ENCODE measurements at regions not wholly inside any gene's neighbourhood (a gene's known extent, or its start where the extent isn't known, plus 50 kb on each side); places are given as distances from the start of the nearest gene placed in this dataset.
A peak's percentile ranks its signal among the peaks of the same experiment; 100 is the strongest.

- Mint-ChIP-seq H3K4me3 (no peak overlapping the region), H3K9me3 (no peaks in the 10 kb centered on the region), H3K4me1 (ENCODE audit: low read depth) (peaks cover 9% of the 10 kb centered on the region), H3K36me3 (ENCODE audit: low read depth) (no peaks in the 10 kb centered on the region), H3K27me3 (ENCODE audit: insufficient read depth) (no peaks in the 10 kb centered on the region), H3K27ac (no peak overlapping the region)
- TF ChIP-seq CTCF (IDR thresholded peaks at IDR 0.05), result no peak
- no peak for DNase-seq
These were observed 86.2 kb upstream of the PIK3R1 start for GRCh38 chr5:68129364-68129763.

- Mint-ChIP-seq H3K9me3 (no peaks in the 10 kb centered on the region), H3K27me3 (ENCODE audit: insufficient read depth) (peaks cover 2% of the 10 kb centered on the region; the same call in 1 of the 2 replicates), H3K36me3 (ENCODE audit: low read depth) (no peaks in the 10 kb centered on the region), H3K4me1 (ENCODE audit: low read depth) (peaks cover 9% of the 10 kb centered on the region), H3K27ac (no peak overlapping the region), H3K4me3 (no peak overlapping the region)
- TF ChIP-seq CTCF (IDR thresholded peaks at IDR 0.05), result no peak
- DNase-seq, result peak; percentile 47
These were observed 88.7 kb upstream of the PIK3R1 start for GRCh38 chr5:68126886-68127285.

- no peak for DNase-seq
- H3K27me3 Mint-ChIP-seq (ENCODE audit: insufficient read depth), result peaks cover 2% of the 10 kb centered on the region
- no peak for TF ChIP-seq CTCF (IDR thresholded peaks at IDR 0.05)
- peaks cover 9% of the 10 kb centered on the region for H3K4me1 Mint-ChIP-seq (ENCODE audit: low read depth)
- no peak overlapping the region for H3K27ac Mint-ChIP-seq
- no peaks in the 10 kb centered on the region for H3K36me3 Mint-ChIP-seq (ENCODE audit: low read depth)
- H3K4me3 Mint-ChIP-seq, result no peak overlapping the region
- H3K9me3 Mint-ChIP-seq, result no peaks in the 10 kb centered on the region
These were observed 92.9 kb upstream of the PIK3R1 start for GRCh38 chr5:68122439-68123328.

GRCh38 chr5:68116868-68117411 lies 98.6 kb upstream of the PIK3R1 start:
- no peak for DNase-seq

GRCh38 chr5:68116408-68116807 lies 99.1 kb upstream of the PIK3R1 start:
- H3K4me1 Mint-ChIP-seq (ENCODE audit: low read depth), result peaks cover 30% of the 10 kb centered on the region
- TF ChIP-seq CTCF (IDR thresholded peaks at IDR 0.05), result no peak
- H3K27ac Mint-ChIP-seq, result no peak overlapping the region
- no peak overlapping the region for H3K4me3 Mint-ChIP-seq
- H3K9me3 Mint-ChIP-seq, result no peaks in the 10 kb centered on the region; the same call in 1 of the 2 replicates
- H3K36me3 Mint-ChIP-seq (ENCODE audit: low read depth), result no peaks in the 10 kb centered on the region
- peaks cover 2% of the 10 kb centered on the region for H3K27me3 Mint-ChIP-seq (ENCODE audit: insufficient read depth)
- no peak for DNase-seq

More at GRCh38 chr5:68116868-68117411, 98.6 kb upstream of the PIK3R1 start:
- peaks cover 2% of the 10 kb centered on the region for H3K27me3 Mint-ChIP-seq (ENCODE audit: insufficient read depth)
- no peak overlapping the region for H3K27ac Mint-ChIP-seq
- H3K4me3 Mint-ChIP-seq, result no peak overlapping the region
- no peak for TF ChIP-seq CTCF (IDR thresholded peaks at IDR 0.05)
- no peaks in the 10 kb centered on the region for H3K36me3 Mint-ChIP-seq (ENCODE audit: low read depth)
- no peaks in the 10 kb centered on the region; the same call in 1 of the 2 replicates for H3K9me3 Mint-ChIP-seq
- H3K4me1 Mint-ChIP-seq (ENCODE audit: low read depth), result peaks cover 30% of the 10 kb centered on the region

Data from HFFc6 (cell line).